MM.1S (cell line): ENCODE measurements at regions not wholly inside any gene's neighbourhood (a gene's known extent, or its start where the extent isn't known, plus 50 kb on each side); places are given as distances from the start of the nearest gene placed in this dataset.

Source experiments
- DNase-seq: peaks from one replicate; pipeline ENCODE4 v3.0.0-alpha.2; 2015
- H2AFZ ChIP-seq: fragments of 300-600 bp; sonication (generic); 2 replicates; pipeline ENCODE4 v1.6.0; 2016; ENCODE audit warnings: antibody characterized with exemption, low read length
- H3F3A ChIP-seq: fragments of 300-600 bp; sonication (generic); 2 replicates; pipeline ENCODE4 v1.6.1; 2016; ENCODE audit warnings: mild to moderate bottlenecking, antibody characterized with exemption, low read length, moderate library complexity, mixed read lengths; ENCODE audit not compliant: insufficient read depth
- H3K27ac ChIP-seq: fragments of 300-600 bp; sonication (generic); 2 replicates; pipeline ENCODE4 v1.5.1; 2016; ENCODE audit warnings: mild to moderate bottlenecking, low read length
- H3K27me3 ChIP-seq: fragments of 300-600 bp; sonication (generic); replicated peaks from 2 replicates; pipeline ENCODE4 v1.6.0; 2016; ENCODE audit warnings: low read length; ENCODE audit not compliant: insufficient read depth
- H3K36me3 ChIP-seq: fragments of 300-600 bp; sonication (generic); replicated peaks from 2 replicates; pipeline ENCODE4 v1.6.1; 2016; ENCODE audit warnings: mild to moderate bottlenecking, low read length, mixed read lengths; ENCODE audit not compliant: insufficient read depth
- H3K4me1 ChIP-seq: fragments of 300-600 bp; sonication (generic); 2 replicates; pipeline ENCODE4 v1.6.1; 2016; ENCODE audit warnings: low read length, mixed read lengths
- H3K4me2 ChIP-seq: fragments of 300-600 bp; sonication (generic); 2 replicates; pipeline ENCODE4 v1.6.0; 2016; ENCODE audit warnings: low read depth, low read length
- H3K4me3 ChIP-seq: fragments of 300-600 bp; sonication (generic); 2 replicates; pipeline ENCODE4 v1.5.1; 2016; ENCODE audit warnings: low read length, mixed read lengths
- H3K79me2 ChIP-seq: fragments of 300-600 bp; sonication (generic); 2 replicates; pipeline ENCODE4 v1.6.1; 2016; ENCODE audit warnings: mixed run types, low read length, mixed read lengths
- H3K9ac ChIP-seq: fragments of 300-600 bp; sonication (generic); 2 replicates; pipeline ENCODE4 v1.6.1; 2016; ENCODE audit warnings: low read length, mixed read lengths
- H3K9me2 ChIP-seq: fragments of 300-600 bp; sonication (generic); replicated peaks from 2 replicates; pipeline ENCODE4 v1.6.1; 2016; ENCODE audit warnings: mild to moderate bottlenecking, low read length, mixed read lengths; ENCODE audit not compliant: insufficient read depth
- H3K9me3 ChIP-seq: fragments of 300-600 bp; sonication (generic); replicated peaks from 2 replicates; pipeline ENCODE4 v1.6.1; 2016; ENCODE audit warnings: mild to moderate bottlenecking, low read length, mixed read lengths; ENCODE audit not compliant: insufficient read depth
- H4K20me1 ChIP-seq: fragments of 300-600 bp; sonication (generic); 2 replicates; pipeline ENCODE4 v1.6.1; 2016; ENCODE audit warnings: mild to moderate bottlenecking, low read length, moderate library complexity, mixed read lengths; ENCODE audit not compliant: insufficient read depth
- CTCF ChIP-seq: fragments of 300-600 bp; sonication (generic); IDR thresholded peaks from 2 replicates; pipeline ENCODE4 v1.5.1; 2016; ENCODE audit warnings: antibody characterized with exemption, low read length, mixed read lengths
- EZH2 ChIP-seq: fragments of 300-600 bp; sonication (generic); optimal IDR thresholded peaks from 2 replicates; pipeline ENCODE3; 2017; ENCODE audit warnings: low read depth, mild to moderate bottlenecking, antibody characterized with exemption, low read length, mixed read lengths
- EZH2phosphoT487 ChIP-seq: fragments of 300-600 bp; sonication (generic); IDR thresholded peaks from 2 replicates; pipeline ENCODE4 v1.6.1; 2018; ENCODE audit warnings: antibody characterized with exemption, low read length

GRCh38 chr11:37320921-37321320 lies 722.9 kb upstream of the RAG2 start:
- Histone ChIP-seq H3K4me3 (no peak overlapping the region), H3K9ac (no peak overlapping the region), H2AFZ (no peak overlapping the region), H3K36me3 (no peaks in the 10 kb centered on the region), H3K4me1 (no peaks in the 10 kb centered on the region), H3F3A (no peaks in the 10 kb centered on the region), H3K9me2 (no peaks in the 10 kb centered on the region), H3K27ac (no peak overlapping the region), H3K4me2 (no peak overlapping the region), H4K20me1 (no peaks in the 10 kb centered on the region), H3K27me3 (no peaks in the 10 kb centered on the region), H3K79me2 (no peaks in the 10 kb centered on the region), H3K9me3 (no peaks in the 10 kb centered on the region)
- no peak for TF ChIP-seq EZH2phosphoT487
- TF ChIP-seq CTCF: no peak
- TF ChIP-seq EZH2: no peak
- DNase-seq: no peak

- no peak overlapping the region for H3K4me3 ChIP-seq
- TF ChIP-seq EZH2phosphoT487: no peak
- no peak for TF ChIP-seq CTCF
- TF ChIP-seq EZH2: no peak
- no peaks in the 10 kb centered on the region for H3K36me3 ChIP-seq
- H3K4me1 ChIP-seq: no peaks in the 10 kb centered on the region
- H4K20me1 ChIP-seq: no peaks in the 10 kb centered on the region
- DNase-seq: no peak
- H3F3A ChIP-seq: no peaks in the 10 kb centered on the region
- H3K27me3 ChIP-seq: no peaks in the 10 kb centered on the region
- H3K27ac ChIP-seq: no peak overlapping the region
- no peaks in the 10 kb centered on the region for H3K9me2 ChIP-seq
- no peaks in the 10 kb centered on the region for H3K79me2 ChIP-seq
- no peak overlapping the region for H3K4me2 ChIP-seq
- no peak overlapping the region for H3K9ac ChIP-seq
- H3K9me3 ChIP-seq: no peaks in the 10 kb centered on the region
- H2AFZ ChIP-seq: no peak overlapping the region
These were observed 719.8 kb upstream of the RAG2 start for GRCh38 chr11:37317803-37318202.

GRCh38 chr11:37313266-37313665 lies 715.2 kb upstream of the RAG2 start:
- no peak overlapping the region for H3K4me3 ChIP-seq
- no peak overlapping the region for H3K27ac ChIP-seq
- H3F3A ChIP-seq: no peaks in the 10 kb centered on the region
- no peak overlapping the region for H3K4me2 ChIP-seq
- H3K4me1 ChIP-seq: no peaks in the 10 kb centered on the region
- H3K9me2 ChIP-seq: no peaks in the 10 kb centered on the region
- H3K27me3 ChIP-seq: no peaks in the 10 kb centered on the region
- no peak overlapping the region for H2AFZ ChIP-seq
- H4K20me1 ChIP-seq: no peaks in the 10 kb centered on the region
- no peak for DNase-seq
- TF ChIP-seq EZH2 (no peak), EZH2phosphoT487 (no peak), CTCF (no peak)
- H3K79me2 ChIP-seq: no peaks in the 10 kb centered on the region
- no peaks in the 10 kb centered on the region for H3K9me3 ChIP-seq
- H3K9ac ChIP-seq: no peak overlapping the region
- H3K36me3 ChIP-seq: no peaks in the 10 kb centered on the region
